Liver (tissue), 8 donors: ENCODE measurements at regions not wholly inside any gene's neighbourhood (a gene's known extent, or its start where the extent isn't known, plus 50 kb on each side); places are given as distances from the start of the nearest gene placed in this dataset.

Experiments
- DNase-seq: peaks from one replicate; pipeline ENCODE4 v3.0.0-alpha.2; 2017; ENCODE audit warnings: low spot score
- H3K27ac ChIP-seq, 2 donors: one replicate each; pipeline ENCODE4 v1.7.0; 2013; ENCODE audit warnings: inconsistent platforms in 2 of 2, low read length in 2 of 2, control low read depth in 1 of 2, low read depth in 1 of 2, mild to moderate bottlenecking in 1 of 2
- H3K27me3 ChIP-seq, 4 donors: one replicate each; pipeline versions ENCODE4 v1.6.1 to v1.7.0; 2013; ENCODE audit warnings: low read length in 3 of 4, inconsistent platforms in 1 of 4, mild to moderate bottlenecking in 1 of 4, moderate library complexity in 1 of 4; ENCODE audit not compliant: control insufficient read depth in 4 of 4, insufficient read depth in 4 of 4
- H3K36me3 ChIP-seq, 4 donors: one replicate each; pipeline versions ENCODE4 v1.6.1 to v1.7.0; 2013; ENCODE audit warnings: low read length in 3 of 4, mild to moderate bottlenecking in 3 of 4, low read depth in 1 of 4, moderate library complexity in 1 of 4; ENCODE audit not compliant: control insufficient read depth in 4 of 4, insufficient read depth in 3 of 4
- H3K4me1 ChIP-seq, 4 donors: one replicate each; pipeline versions ENCODE4 v1.6.1 to v1.7.0; 2013; ENCODE audit warnings: low read length in 3 of 4, mild to moderate bottlenecking in 3 of 4, moderate library complexity in 1 of 4; ENCODE audit not compliant: control insufficient read depth in 4 of 4, insufficient read depth in 4 of 4
- H3K4me3 ChIP-seq, 3 donors: one replicate each; pipeline versions ENCODE4 v1.6.1 to v1.7.0; 2013; ENCODE audit warnings: low read length in 3 of 3, control low read depth in 1 of 3, low read depth in 1 of 3, mild to moderate bottlenecking in 1 of 3
- H3K9ac ChIP-seq, 2 donors: one replicate each; pipeline ENCODE4 v1.7.0; 2013; ENCODE audit warnings: low read length in 2 of 2, mild to moderate bottlenecking in 2 of 2, moderate library complexity in 2 of 2, control low read depth in 1 of 2, low read depth in 1 of 2
- H3K9me3 ChIP-seq, 4 donors: one replicate each; pipeline versions ENCODE4 v1.6.1 to v1.7.0; 2013; ENCODE audit warnings: low read length in 3 of 4; ENCODE audit not compliant: control insufficient read depth in 4 of 4
- EGR1 ChIP-seq, 2 donors: IDR thresholded peaks; 2 replicates each; pipeline ENCODE4 v1.6.1; 2016 to 2018; ENCODE audit warnings: antibody characterized with exemption in 2 of 2, low read depth in 2 of 2
- FOXA1 ChIP-seq: IDR thresholded peaks from 2 replicates; pipeline ENCODE4 v1.6.1; 2016; ENCODE audit warnings: antibody characterized with exemption
- FOXA2 ChIP-seq: IDR thresholded peaks from 2 replicates; pipeline ENCODE4 v1.6.1; 2016; ENCODE audit warnings: antibody characterized with exemption
- GABPA ChIP-seq, 2 donors: IDR thresholded peaks in 1 of 2; conservative IDR thresholded peaks in 1 of 2; 2 replicates each; pipeline ENCODE4 v1.6.1; 2016; ENCODE audit warnings: antibody characterized with exemption in 2 of 2, mild to moderate bottlenecking in 1 of 2, moderate library complexity in 1 of 2
- HNF4A ChIP-seq, 2 donors: conservative IDR thresholded peaks; 2 replicates each; pipeline ENCODE4 v1.6.1; 2016; ENCODE audit warnings: antibody characterized with exemption in 2 of 2, mild to moderate bottlenecking in 2 of 2
- HNF4G ChIP-seq: IDR thresholded peaks from 2 replicates; pipeline ENCODE4 v1.6.1; 2016; ENCODE audit warnings: antibody characterized with exemption
- JUND ChIP-seq, 2 donors: IDR thresholded peaks; 2 replicates each; pipeline ENCODE4 v1.6.1; 2016; ENCODE audit warnings: antibody characterized with exemption in 2 of 2
- NR2F2 ChIP-seq: IDR thresholded peaks from 2 replicates; pipeline ENCODE4 v1.6.1; 2016; ENCODE audit warnings: antibody characterized with exemption
- RAD21 ChIP-seq, 2 donors: IDR thresholded peaks; 2 replicates each; pipeline ENCODE4 v1.6.1; 2016; ENCODE audit warnings: antibody characterized with exemption in 2 of 2, mild to moderate bottlenecking in 2 of 2
- RXRA ChIP-seq, 2 donors: IDR thresholded peaks; 2 replicates each; pipeline ENCODE4 v1.6.1; 2017 to 2018; ENCODE audit warnings: antibody characterized with exemption in 2 of 2, mild to moderate bottlenecking in 1 of 2
- SP1 ChIP-seq: IDR thresholded peaks from 2 replicates; pipeline ENCODE4 v1.6.1; 2018; ENCODE audit warnings: antibody characterized with exemption, mild to moderate bottlenecking
- TAF1 ChIP-seq: conservative IDR thresholded peaks from 2 replicates; pipeline ENCODE4 v1.6.1; 2016; ENCODE audit warnings: antibody characterized with exemption, mild to moderate bottlenecking
- YY1 ChIP-seq: IDR thresholded peaks from 2 replicates; pipeline ENCODE4 v1.6.1; 2016; ENCODE audit warnings: antibody characterized with exemption, mild to moderate bottlenecking
- WGBS: extraction: QIAGEN DNeasy Blood & Tissue Kit; methylation state at CpG from one replicate; pipeline ENCODE4 v1.1.7; 2013; 5-methylcytosine and 5-hydroxymethylcytosine counted together
- TF ChIP-seq, protein P1 (sequence below): IDR thresholded peaks from 2 replicates; pipeline ENCODE4 v1.6.1; 2016; ENCODE audit warnings: antibody characterized with exemption
- TF ChIP-seq, protein P2 (sequence below): IDR thresholded peaks from 2 replicates; pipeline ENCODE4 v1.6.1; 2016; ENCODE audit warnings: antibody characterized with exemption
- TF ChIP-seq, protein P3 (sequence below): fragments of 150-350 bp; IDR thresholded peaks from 2 replicates; pipeline ENCODE4 v1.5.1; 2017; ENCODE audit warnings: improper control_type of control experiment, low read depth, low read length; ENCODE audit not compliant: missing input control
- TF ChIP-seq, protein P4 (sequence below): IDR thresholded peaks from 2 replicates; pipeline ENCODE4 v1.6.1; 2016; ENCODE audit warnings: antibody characterized with exemption, mild to moderate bottlenecking
- TF ChIP-seq, protein P5 (sequence below): IDR thresholded peaks from 2 replicates; pipeline ENCODE4 v1.6.1; 2016; ENCODE audit warnings: antibody characterized with exemption
- donor health status: healthy.
- donor health status: healthy.
- donor health status: healthy.
- donor health status: healthy.
- donor health status: healthy.

DNA sequence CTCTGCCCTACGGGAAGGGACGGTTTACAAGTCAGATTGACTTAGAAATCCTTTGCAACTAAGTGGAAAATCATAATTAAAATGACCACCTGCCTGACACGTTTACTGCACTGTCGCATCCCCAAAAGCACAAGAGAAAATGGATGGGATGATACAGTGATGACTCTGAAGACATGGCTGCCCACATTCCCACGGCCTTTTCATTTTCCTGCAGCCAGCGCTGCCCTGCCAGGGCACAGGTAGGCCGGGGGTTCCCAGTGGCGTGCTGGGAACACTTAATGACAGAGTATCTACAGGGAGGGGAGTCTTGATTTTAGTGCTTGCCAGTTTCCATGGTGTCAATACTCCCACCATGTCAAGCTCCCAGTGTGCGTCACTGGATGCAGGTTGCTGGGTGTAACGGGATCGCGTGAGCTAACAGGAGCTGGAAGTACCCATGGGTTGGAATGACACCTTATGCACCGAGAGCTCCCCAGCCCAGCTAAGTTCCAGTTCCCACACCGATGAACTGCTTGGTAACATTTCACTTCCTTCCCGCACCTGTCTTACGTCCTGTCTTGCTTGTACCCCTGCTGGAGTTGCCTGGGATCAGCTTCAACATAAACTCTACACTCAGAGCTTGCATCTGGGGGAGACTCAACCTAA, 129.0 kb downstream of the ANKRD60 start:
- no peak for DNase-seq
- Histone ChIP-seq H3K4me3 (no peak overlapping the region), H3K36me3 (no peaks in the 10 kb centered on the region), H3K27ac (no peak overlapping the region), H3K4me1 (no peaks in the 10 kb centered on the region), H3K9ac (no peak overlapping the region), H3K27me3 (peaks cover 0 to 11% (median 0%) of the 10 kb centered on the region in 4 donors), H3K9me3 (no peaks in the 10 kb centered on the region)
- 80% methylated on average over 16 of the region's 16 CpGs for WGBS
- no peak for TF ChIP-seq EGR1 (IDR thresholded peaks at IDR 0.05; ENCODE audit: low read depth in 2 of 2)
- TF ChIP-seq, protein P1, sequence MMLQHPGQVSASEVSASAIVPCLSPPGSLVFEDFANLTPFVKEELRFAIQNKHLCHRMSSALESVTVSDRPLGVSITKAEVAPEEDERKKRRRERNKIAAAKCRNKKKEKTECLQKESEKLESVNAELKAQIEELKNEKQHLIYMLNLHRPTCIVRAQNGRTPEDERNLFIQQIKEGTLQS, result no peak
- no peak for TF ChIP-seq TAF1
- TF ChIP-seq HNF4G, result no peak
- TF ChIP-seq, protein P2, sequence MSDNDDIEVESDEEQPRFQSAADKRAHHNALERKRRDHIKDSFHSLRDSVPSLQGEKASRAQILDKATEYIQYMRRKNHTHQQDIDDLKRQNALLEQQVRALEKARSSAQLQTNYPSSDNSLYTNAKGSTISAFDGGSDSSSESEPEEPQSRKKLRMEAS, result no peak
- TF ChIP-seq, protein P3, sequence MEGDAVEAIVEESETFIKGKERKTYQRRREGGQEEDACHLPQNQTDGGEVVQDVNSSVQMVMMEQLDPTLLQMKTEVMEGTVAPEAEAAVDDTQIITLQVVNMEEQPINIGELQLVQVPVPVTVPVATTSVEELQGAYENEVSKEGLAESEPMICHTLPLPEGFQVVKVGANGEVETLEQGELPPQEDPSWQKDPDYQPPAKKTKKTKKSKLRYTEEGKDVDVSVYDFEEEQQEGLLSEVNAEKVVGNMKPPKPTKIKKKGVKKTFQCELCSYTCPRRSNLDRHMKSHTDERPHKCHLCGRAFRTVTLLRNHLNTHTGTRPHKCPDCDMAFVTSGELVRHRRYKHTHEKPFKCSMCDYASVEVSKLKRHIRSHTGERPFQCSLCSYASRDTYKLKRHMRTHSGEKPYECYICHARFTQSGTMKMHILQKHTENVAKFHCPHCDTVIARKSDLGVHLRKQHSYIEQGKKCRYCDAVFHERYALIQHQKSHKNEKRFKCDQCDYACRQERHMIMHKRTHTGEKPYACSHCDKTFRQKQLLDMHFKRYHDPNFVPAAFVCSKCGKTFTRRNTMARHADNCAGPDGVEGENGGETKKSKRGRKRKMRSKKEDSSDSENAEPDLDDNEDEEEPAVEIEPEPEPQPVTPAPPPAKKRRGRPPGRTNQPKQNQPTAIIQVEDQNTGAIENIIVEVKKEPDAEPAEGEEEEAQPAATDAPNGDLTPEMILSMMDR, result no peak
- TF ChIP-seq RAD21 (IDR thresholded peaks at IDR 0.05), result no peak
- TF ChIP-seq, protein P4, sequence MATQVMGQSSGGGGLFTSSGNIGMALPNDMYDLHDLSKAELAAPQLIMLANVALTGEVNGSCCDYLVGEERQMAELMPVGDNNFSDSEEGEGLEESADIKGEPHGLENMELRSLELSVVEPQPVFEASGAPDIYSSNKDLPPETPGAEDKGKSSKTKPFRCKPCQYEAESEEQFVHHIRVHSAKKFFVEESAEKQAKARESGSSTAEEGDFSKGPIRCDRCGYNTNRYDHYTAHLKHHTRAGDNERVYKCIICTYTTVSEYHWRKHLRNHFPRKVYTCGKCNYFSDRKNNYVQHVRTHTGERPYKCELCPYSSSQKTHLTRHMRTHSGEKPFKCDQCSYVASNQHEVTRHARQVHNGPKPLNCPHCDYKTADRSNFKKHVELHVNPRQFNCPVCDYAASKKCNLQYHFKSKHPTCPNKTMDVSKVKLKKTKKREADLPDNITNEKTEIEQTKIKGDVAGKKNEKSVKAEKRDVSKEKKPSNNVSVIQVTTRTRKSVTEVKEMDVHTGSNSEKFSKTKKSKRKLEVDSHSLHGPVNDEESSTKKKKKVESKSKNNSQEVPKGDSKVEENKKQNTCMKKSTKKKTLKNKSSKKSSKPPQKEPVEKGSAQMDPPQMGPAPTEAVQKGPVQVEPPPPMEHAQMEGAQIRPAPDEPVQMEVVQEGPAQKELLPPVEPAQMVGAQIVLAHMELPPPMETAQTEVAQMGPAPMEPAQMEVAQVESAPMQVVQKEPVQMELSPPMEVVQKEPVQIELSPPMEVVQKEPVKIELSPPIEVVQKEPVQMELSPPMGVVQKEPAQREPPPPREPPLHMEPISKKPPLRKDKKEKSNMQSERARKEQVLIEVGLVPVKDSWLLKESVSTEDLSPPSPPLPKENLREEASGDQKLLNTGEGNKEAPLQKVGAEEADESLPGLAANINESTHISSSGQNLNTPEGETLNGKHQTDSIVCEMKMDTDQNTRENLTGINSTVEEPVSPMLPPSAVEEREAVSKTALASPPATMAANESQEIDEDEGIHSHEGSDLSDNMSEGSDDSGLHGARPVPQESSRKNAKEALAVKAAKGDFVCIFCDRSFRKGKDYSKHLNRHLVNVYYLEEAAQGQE, result no peak
- TF ChIP-seq YY1, result no peak
- TF ChIP-seq HNF4A (conservative IDR thresholded peaks at IDR 0.05), result no peak
- TF ChIP-seq GABPA (IDR thresholded peaks at IDR 0.05 in 1 of 2, conservative IDR thresholded peaks at IDR 0.05 in 1 of 2), result no peak
- no peak for TF ChIP-seq FOXA2
- TF ChIP-seq, protein P5, sequence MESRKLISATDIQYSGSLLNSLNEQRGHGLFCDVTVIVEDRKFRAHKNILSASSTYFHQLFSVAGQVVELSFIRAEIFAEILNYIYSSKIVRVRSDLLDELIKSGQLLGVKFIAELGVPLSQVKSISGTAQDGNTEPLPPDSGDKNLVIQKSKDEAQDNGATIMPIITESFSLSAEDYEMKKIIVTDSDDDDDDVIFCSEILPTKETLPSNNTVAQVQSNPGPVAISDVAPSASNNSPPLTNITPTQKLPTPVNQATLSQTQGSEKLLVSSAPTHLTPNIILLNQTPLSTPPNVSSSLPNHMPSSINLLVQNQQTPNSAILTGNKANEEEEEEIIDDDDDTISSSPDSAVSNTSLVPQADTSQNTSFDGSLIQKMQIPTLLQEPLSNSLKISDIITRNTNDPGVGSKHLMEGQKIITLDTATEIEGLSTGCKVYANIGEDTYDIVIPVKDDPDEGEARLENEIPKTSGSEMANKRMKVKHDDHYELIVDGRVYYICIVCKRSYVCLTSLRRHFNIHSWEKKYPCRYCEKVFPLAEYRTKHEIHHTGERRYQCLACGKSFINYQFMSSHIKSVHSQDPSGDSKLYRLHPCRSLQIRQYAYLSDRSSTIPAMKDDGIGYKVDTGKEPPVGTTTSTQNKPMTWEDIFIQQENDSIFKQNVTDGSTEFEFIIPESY, result no peak
- no peak for TF ChIP-seq FOXA1
- no peak for TF ChIP-seq SP1
- no peak for TF ChIP-seq NR2F2
- TF ChIP-seq JUND (IDR thresholded peaks at IDR 0.05), result no peak
- no peak for TF ChIP-seq RXRA (IDR thresholded peaks at IDR 0.05)
